ENCODE measurements at regions not wholly inside any gene's neighbourhood (a gene's known extent, or its start where the extent isn't known, plus 50 kb on each side); places are given as distances from the start of the nearest gene placed in this dataset.

- Histone ChIP-seq H3K4me1 (ENCODE audit: insufficient read depth) (no peaks in the 10 kb centered on the region), H3K4me3 (ENCODE audit: low read depth, low read length) (no peak overlapping the region), H3K36me3 (ENCODE audit: insufficient read depth) (no peaks in the 10 kb centered on the region), H3K27ac (ENCODE audit: low read depth) (no peak overlapping the region)
- no peak for DNase-seq (ENCODE audit: extremely low spot score)
- 11% methylated on average over 1 of the region's 1 CpG for WGBS
Measured at GRCh38 chr17:70295329-70295728, 126.0 kb downstream of the KCNJ2 start.

GRCh38 chr17:70295731-70296130, 126.4 kb downstream of the KCNJ2 start:
- no peaks in the 10 kb centered on the region for H3K4me1 ChIP-seq (ENCODE audit: insufficient read depth)
- H3K27ac ChIP-seq (ENCODE audit: low read depth): no peak overlapping the region
- DNase-seq (ENCODE audit: extremely low spot score): no peak
- 95% methylated on average over 1 of the region's 1 CpG for WGBS
- no peaks in the 10 kb centered on the region for H3K36me3 ChIP-seq (ENCODE audit: insufficient read depth)
- no peak overlapping the region for H3K4me3 ChIP-seq (ENCODE audit: low read depth, low read length)

- Histone ChIP-seq H3K36me3 (ENCODE audit: insufficient read depth) (no peaks in the 10 kb centered on the region), H3K4me1 (ENCODE audit: insufficient read depth) (no peaks in the 10 kb centered on the region), H3K27ac (ENCODE audit: low read depth) (no peak overlapping the region), H3K4me3 (ENCODE audit: low read depth, low read length) (no peak overlapping the region)
- WGBS: 95% methylated on average over 2 of the region's 2 CpGs
- no peak for DNase-seq (ENCODE audit: extremely low spot score)
Measured at GRCh38 chr17:70296456-70296855, 127.1 kb downstream of the KCNJ2 start.

- no peak overlapping the region for H3K27ac ChIP-seq (ENCODE audit: low read depth)
- 87% methylated on average over 2 of the region's 2 CpGs for WGBS
Measured at GRCh38 chr17:70297397-70297796, 128.1 kb downstream of the KCNJ2 start.

GRCh38 chr17:70298929-70299531, 129.7 kb downstream of the KCNJ2 start:
- Histone ChIP-seq H3K4me1 (ENCODE audit: insufficient read depth) (no peaks in the 10 kb centered on the region), H3K4me3 (ENCODE audit: low read depth, low read length) (no peak overlapping the region), H3K27ac (ENCODE audit: low read depth) (no peak overlapping the region), H3K36me3 (ENCODE audit: insufficient read depth) (no peaks in the 10 kb centered on the region)
- no peak for DNase-seq (ENCODE audit: extremely low spot score)
- 78% methylated on average over 8 of the region's 8 CpGs for WGBS

More at GRCh38 chr17:70297397-70297796, 128.1 kb downstream of the KCNJ2 start:
- no peak overlapping the region for H3K4me3 ChIP-seq (ENCODE audit: low read depth, low read length)
- no peaks in the 10 kb centered on the region for H3K4me1 ChIP-seq (ENCODE audit: insufficient read depth)
- no peak for DNase-seq (ENCODE audit: extremely low spot score)
- no peaks in the 10 kb centered on the region for H3K36me3 ChIP-seq (ENCODE audit: insufficient read depth)

GRCh38 chr17:70307430-70308225, 138.3 kb downstream of the KCNJ2 start:
- H3K4me3 ChIP-seq (ENCODE audit: low read depth, low read length): no peak overlapping the region
- WGBS: 65% methylated on average over 3 of the region's 3 CpGs
- no peaks in the 10 kb centered on the region for H3K36me3 ChIP-seq (ENCODE audit: insufficient read depth)
- no peak overlapping the region for H3K27ac ChIP-seq (ENCODE audit: low read depth)
- DNase-seq (ENCODE audit: extremely low spot score): no peak
- H3K4me1 ChIP-seq (ENCODE audit: insufficient read depth): no peaks in the 10 kb centered on the region

- Histone ChIP-seq H3K27ac (ENCODE audit: low read depth) (no peak overlapping the region), H3K36me3 (ENCODE audit: insufficient read depth) (no peaks in the 10 kb centered on the region), H3K4me3 (ENCODE audit: low read depth, low read length) (no peak overlapping the region), H3K4me1 (ENCODE audit: insufficient read depth) (no peaks in the 10 kb centered on the region)
- 91% methylated on average over 2 of the region's 2 CpGs for WGBS
- DNase-seq (ENCODE audit: extremely low spot score): no peak
Measured at GRCh38 chr17:70308618-70309017, 139.3 kb downstream of the KCNJ2 start.

- Histone ChIP-seq H3K27ac (ENCODE audit: low read depth) (no peak overlapping the region), H3K4me1 (ENCODE audit: insufficient read depth) (no peaks in the 10 kb centered on the region), H3K36me3 (ENCODE audit: insufficient read depth) (no peaks in the 10 kb centered on the region), H3K4me3 (ENCODE audit: low read depth, low read length) (no peak overlapping the region)
- WGBS: 67% methylated on average over 4 of the region's 4 CpGs
- DNase-seq (ENCODE audit: extremely low spot score): no peak
Measured at GRCh38 chr17:70310221-70310672, 140.9 kb downstream of the KCNJ2 start.

GRCh38 chr17:70313086-70313852, 143.9 kb downstream of the KCNJ2 start:
- WGBS: 51% methylated on average over 11 of the region's 11 CpGs
- Histone ChIP-seq H3K4me1 (ENCODE audit: insufficient read depth) (no peaks in the 10 kb centered on the region), H3K4me3 (ENCODE audit: low read depth, low read length) (no peak overlapping the region), H3K36me3 (ENCODE audit: insufficient read depth) (no peaks in the 10 kb centered on the region), H3K27ac (ENCODE audit: low read depth) (no peak overlapping the region)
- no peak for DNase-seq (ENCODE audit: extremely low spot score)

GRCh38 chr17:70314096-70314495, 144.8 kb downstream of the KCNJ2 start:
- H3K4me3 ChIP-seq (ENCODE audit: low read depth, low read length): no peak overlapping the region
- H3K27ac ChIP-seq (ENCODE audit: low read depth): no peak overlapping the region
- no peaks in the 10 kb centered on the region for H3K36me3 ChIP-seq (ENCODE audit: insufficient read depth)
- no peak for DNase-seq (ENCODE audit: extremely low spot score)
- H3K4me1 ChIP-seq (ENCODE audit: insufficient read depth): no peaks in the 10 kb centered on the region
- 69% methylated on average over 2 of the region's 2 CpGs for WGBS

GRCh38 chr17:70314506-70314905, 145.2 kb downstream of the KCNJ2 start:
- Histone ChIP-seq H3K27ac (ENCODE audit: low read depth) (no peak overlapping the region), H3K4me3 (ENCODE audit: low read depth, low read length) (no peak overlapping the region), H3K36me3 (ENCODE audit: insufficient read depth) (no peaks in the 10 kb centered on the region), H3K4me1 (ENCODE audit: insufficient read depth) (no peaks in the 10 kb centered on the region)
- DNase-seq (ENCODE audit: extremely low spot score): no peak
- 86% methylated on average over 6 of the region's 6 CpGs for WGBS

- 52% methylated on average over 1 of the region's 1 CpG for WGBS
- DNase-seq (ENCODE audit: extremely low spot score): no peak
- H3K4me1 ChIP-seq (ENCODE audit: insufficient read depth): no peaks in the 10 kb centered on the region
- H3K36me3 ChIP-seq (ENCODE audit: insufficient read depth): no peaks in the 10 kb centered on the region
- no peak overlapping the region for H3K27ac ChIP-seq (ENCODE audit: low read depth)
- no peak overlapping the region for H3K4me3 ChIP-seq (ENCODE audit: low read depth, low read length)
Measured at GRCh38 chr17:70317421-70317820, 148.1 kb downstream of the KCNJ2 start.

GRCh38 chr17:70318051-70318450, 148.7 kb downstream of the KCNJ2 start:
- DNase-seq (ENCODE audit: extremely low spot score): no peak
- 49% methylated on average over 3 of the region's 3 CpGs for WGBS
- H3K36me3 ChIP-seq (ENCODE audit: insufficient read depth): no peaks in the 10 kb centered on the region
- H3K4me1 ChIP-seq (ENCODE audit: insufficient read depth): no peaks in the 10 kb centered on the region
- no peak overlapping the region for H3K27ac ChIP-seq (ENCODE audit: low read depth)
- H3K4me3 ChIP-seq (ENCODE audit: low read depth, low read length): no peak overlapping the region

- 88% methylated on average over 3 of the region's 3 CpGs for WGBS
Measured at GRCh38 chr17:70319516-70319915, 150.2 kb downstream of the KCNJ2 start.

More at GRCh38 chr17:70319516-70319915, 150.2 kb downstream of the KCNJ2 start:
- Histone ChIP-seq H3K4me3 (ENCODE audit: low read depth, low read length) (no peak overlapping the region), H3K27ac (ENCODE audit: low read depth) (no peak overlapping the region), H3K36me3 (ENCODE audit: insufficient read depth) (no peaks in the 10 kb centered on the region), H3K4me1 (ENCODE audit: insufficient read depth) (no peaks in the 10 kb centered on the region)
- DNase-seq (ENCODE audit: extremely low spot score): no peak

Data from urinary bladder (tissue), 3 donors.